Endothelial cell of umbilical vein (primary cell): ENCODE measurements at regions not wholly inside any gene's neighbourhood (a gene's known extent, or its start where the extent isn't known, plus 50 kb on each side); places are given as distances from the start of the nearest gene placed in this dataset.

Experiments used
- BruUV-seq: library from RNA; stranded (reverse); fragments of 400-500 nt; replicated peaks from 2 replicates; lab custom pipeline; 2021; lab: Mats Ljungman, UMichigan
- CTCF ChIA-PET: fragments of 300-600, 350-600 bp; sonication (Branson Sonifier 250); formaldehyde crosslinking; loops from one replicate; lab custom pipeline; 2021; ENCODE audit warnings: antibody characterized with exemption, inconsistent platforms; lab: Charles Lee
- POLR2A ChIA-PET: fragments of 300-600, 350-600 bp; sonication (Branson Sonifier 250); formaldehyde crosslinking; loops from one replicate; lab custom pipeline; 2021; ENCODE audit warnings: antibody characterized with exemption, inconsistent platforms; lab: Charles Lee
- DNase-seq: peaks from one replicate; pipeline ENCODE4 v3.0.0-alpha.2; 2011; ENCODE audit warnings: low read depth, low spot score
- FAIRE-seq: peaks from 2 replicates; lab custom pipeline; 2011; peaks lifted over from hg19 to GRCh38; lab: Jason Lieb, UNC
- H2AFZ ChIP-seq: 2 replicates; pipeline ENCODE4 v1.6.0; 2012; ENCODE audit warnings: low read depth, low read length, control low read depth, inconsistent platforms
- H3K27ac ChIP-seq: 2 replicates; pipeline ENCODE4 v1.5.1; 2011; ENCODE audit warnings: low read depth, mild to moderate bottlenecking, control low read depth, low read length, moderate library complexity; ENCODE audit not compliant: insufficient read depth
- H3K27me3 ChIP-seq, 2 experiments: 2 replicates each; pipeline versions ENCODE4 v1.6.0 to v1.6.1; 2011; ENCODE audit warnings: low read length in 2 of 2, mixed read lengths in 1 of 2; ENCODE audit not compliant: control insufficient read depth in 2 of 2, insufficient read depth in 2 of 2
- H3K36me3 ChIP-seq, 2 experiments: 2 replicates in 1 of 2; 3 replicates in 1 of 2; pipeline ENCODE4 v1.5.1; 2011; ENCODE audit warnings: low read length in 2 of 2, mild to moderate bottlenecking in 1 of 2, moderate library complexity in 1 of 2; ENCODE audit not compliant: control insufficient read depth in 2 of 2, insufficient read depth in 2 of 2; ENCODE audit errors: extremely low read depth in 1 of 2
- H3K4me1 ChIP-seq: 3 replicates; pipeline ENCODE4 v1.5.1; 2011; ENCODE audit warnings: mild to moderate bottlenecking, low read length; ENCODE audit not compliant: control insufficient read depth, insufficient read depth; ENCODE audit errors: extremely low read depth
- H3K4me2 ChIP-seq: 2 replicates; pipeline ENCODE4 v1.6.1; 2011; ENCODE audit warnings: low read length, control low read depth, mixed read lengths; ENCODE audit not compliant: insufficient read depth
- H3K4me3 ChIP-seq, 3 experiments: fragments of 200-600 bp in 1 of 3; sonication (generic), shearing (Covaris generic) in 1 of 3; replicated peaks in 1 of 3; 2 replicates each; pipeline ENCODE4 v1.5.1; 2011 to 2016; ENCODE audit warnings: control low read depth in 3 of 3, low read length in 3 of 3, mild to moderate bottlenecking in 2 of 3, inconsistent platforms in 1 of 3, low read depth in 1 of 3, moderate library complexity in 1 of 3; ENCODE audit not compliant: insufficient read depth in 1 of 3
- H3K79me2 ChIP-seq: 2 replicates; pipeline ENCODE4 v1.6.0; 2012; ENCODE audit warnings: low read length, inconsistent platforms; ENCODE audit not compliant: control insufficient read depth, insufficient read depth
- H3K9ac ChIP-seq: replicated peaks from 2 replicates; pipeline ENCODE3; 2011; ENCODE audit warnings: low read length, control low read depth; ENCODE audit not compliant: insufficient read depth; ENCODE audit errors: extremely low read depth
- H3K9me1 ChIP-seq: replicated peaks from 3 replicates; pipeline ENCODE4 v1.6.0; 2011; ENCODE audit warnings: mild to moderate bottlenecking, low read length; ENCODE audit not compliant: control insufficient read depth, insufficient read depth; ENCODE audit errors: extremely low read depth
- H3K9me3 ChIP-seq: replicated peaks from 2 replicates; pipeline ENCODE4 v1.5.1; 2012; ENCODE audit warnings: low read length, inconsistent platforms; ENCODE audit not compliant: control insufficient read depth, insufficient read depth
- H4K20me1 ChIP-seq: replicated peaks from 2 replicates; pipeline ENCODE3; 2011; ENCODE audit warnings: mild to moderate bottlenecking, low read length; ENCODE audit not compliant: control insufficient read depth, insufficient read depth; ENCODE audit errors: extremely low read depth
- EZH2 ChIP-seq: IDR thresholded peaks from 2 replicates; pipeline ENCODE4 v1.6.1; 2012; ENCODE audit warnings: borderline replicate concordance, low read depth, mild to moderate bottlenecking, moderate library complexity, low read length, inconsistent platforms; ENCODE audit not compliant: severe bottlenecking
- FOS ChIP-seq: IDR thresholded peaks from 2 replicates; pipeline ENCODE4 v1.6.1; 2011; ENCODE audit warnings: mild to moderate bottlenecking, low read length, moderate library complexity, borderline replicate concordance; ENCODE audit not compliant: insufficient read depth
- GATA2 ChIP-seq: IDR thresholded peaks from 2 replicates; pipeline ENCODE4 v1.7.0; 2011; ENCODE audit warnings: low read depth, mild to moderate bottlenecking, moderate library complexity, mixed read lengths, low read length; ENCODE audit not compliant: insufficient read length, insufficient read depth
- JUN ChIP-seq: IDR thresholded peaks from 2 replicates; pipeline ENCODE4 v1.6.1; 2011; ENCODE audit warnings: borderline replicate concordance, low read depth; ENCODE audit not compliant: insufficient read length, insufficient read depth
- dilution Hi-C: fragments of 300-500 bp; cut with MboI; formaldehyde crosslinking; loops from one replicate; pipeline ENCODE4 v1.15.0; 2019; ENCODE audit warnings: low sequenced_read_pairs; ENCODE audit not compliant: extremely low pct_ligation_motif_present
- intact Hi-C: fragments of 100-400 bp; cut with micrococcal nuclease; formaldehyde crosslinking; loops from one replicate; pipeline ENCODE4 v1.10.0; 2022
- TF ChIP-seq, protein P1 (sequence below), 2 donors: IDR thresholded peaks; 1 replicate in 1 of 2; 2 replicates in 1 of 2; pipeline ENCODE4 v1.5.1; 2011; ENCODE audit warnings: low read length in 2 of 2, mild to moderate bottlenecking in 2 of 2, moderate library complexity in 2 of 2, control low read depth in 1 of 2, inconsistent platforms in 1 of 2, low read depth in 1 of 2; ENCODE audit not compliant: insufficient read depth in 1 of 2; ENCODE audit errors: extremely low read depth in 1 of 2

GRCh38 chr14:53237488-53237887 is 84.4 kb upstream of the DDHD1 start:
- no peaks in the 10 kb centered on the region for H3K9me1 ChIP-seq
- peak; percentile 77 for FAIRE-seq
- no peaks in the 10 kb centered on the region for H3K79me2 ChIP-seq
- peaks cover 15% of the 10 kb centered on the region for H3K4me1 ChIP-seq
- BruUV-seq: no TSS peak
- intact Hi-C loops: loop anchor here (1.0 to 5.0 kb wide), 2 partner anchors 60 to 277 kb away; no protein-coding TSS in a partner anchor
- POLR2A ChIA-PET: no interaction called here
- dilution Hi-C loops: no loop called here
- H3K4me3 ChIP-seq: no peak overlapping the region
- H3K36me3 ChIP-seq: no peaks in the 10 kb centered on the region
- H3K4me2 ChIP-seq: peak overlapping the region; percentile 43
- H2AFZ ChIP-seq: peak overlapping the region; percentile 54
- CTCF ChIA-PET: no interaction called here
- H3K27ac ChIP-seq: peak overlapping the region; percentile 63
- no peaks in the 10 kb centered on the region for H4K20me1 ChIP-seq
- H3K9ac ChIP-seq: peak overlapping the region; percentile 8
- peak; percentile 78 for DNase-seq
- TF ChIP-seq GATA2 (no peak), FOS (peak; percentile 32), JUN (peak; percentile 37)
- H3K9me3 ChIP-seq: no peaks in the 10 kb centered on the region
- H3K27me3 ChIP-seq: no peaks in the 10 kb centered on the region

- FAIRE-seq (no peak), DNase-seq (no peak)
- Histone ChIP-seq H2AFZ (no peak overlapping the region), H3K27ac (peak overlapping the region; percentile 63), H3K4me1 (peaks cover 15% of the 10 kb centered on the region), H3K4me2 (no peak overlapping the region), H3K79me2 (no peaks in the 10 kb centered on the region), H3K9ac (no peak overlapping the region), H3K27me3 (no peaks in the 10 kb centered on the region), H3K36me3 (no peaks in the 10 kb centered on the region), H3K9me1 (no peaks in the 10 kb centered on the region), H3K9me3 (no peaks in the 10 kb centered on the region), H3K4me3 (no peak overlapping the region), H4K20me1 (no peaks in the 10 kb centered on the region)
- no TSS peak for BruUV-seq
- dilution Hi-C loops (no loop called here), intact Hi-C loops (loop anchor here (1.0 to 5.0 kb wide), 2 partner anchors 61 to 276 kb away; no protein-coding TSS in a partner anchor)
- CTCF ChIA-PET: interaction anchor here (0.7 to 1.3 kb wide), 3 partner anchors 11 to 59 kb away, joined by 3 to 4 read pairs (median 4); no protein-coding TSS in a partner anchor
- TF ChIP-seq, protein P1, sequence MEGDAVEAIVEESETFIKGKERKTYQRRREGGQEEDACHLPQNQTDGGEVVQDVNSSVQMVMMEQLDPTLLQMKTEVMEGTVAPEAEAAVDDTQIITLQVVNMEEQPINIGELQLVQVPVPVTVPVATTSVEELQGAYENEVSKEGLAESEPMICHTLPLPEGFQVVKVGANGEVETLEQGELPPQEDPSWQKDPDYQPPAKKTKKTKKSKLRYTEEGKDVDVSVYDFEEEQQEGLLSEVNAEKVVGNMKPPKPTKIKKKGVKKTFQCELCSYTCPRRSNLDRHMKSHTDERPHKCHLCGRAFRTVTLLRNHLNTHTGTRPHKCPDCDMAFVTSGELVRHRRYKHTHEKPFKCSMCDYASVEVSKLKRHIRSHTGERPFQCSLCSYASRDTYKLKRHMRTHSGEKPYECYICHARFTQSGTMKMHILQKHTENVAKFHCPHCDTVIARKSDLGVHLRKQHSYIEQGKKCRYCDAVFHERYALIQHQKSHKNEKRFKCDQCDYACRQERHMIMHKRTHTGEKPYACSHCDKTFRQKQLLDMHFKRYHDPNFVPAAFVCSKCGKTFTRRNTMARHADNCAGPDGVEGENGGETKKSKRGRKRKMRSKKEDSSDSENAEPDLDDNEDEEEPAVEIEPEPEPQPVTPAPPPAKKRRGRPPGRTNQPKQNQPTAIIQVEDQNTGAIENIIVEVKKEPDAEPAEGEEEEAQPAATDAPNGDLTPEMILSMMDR (IDR thresholded peaks at IDR 0.05; ENCODE audit: extremely low read depth in 1 of 2, insufficient read depth in 1 of 2, low read depth in 1 of 2, low read length in 2 of 2): no peak
- TF ChIP-seq EZH2: no peak
- POLR2A ChIA-PET: interaction anchor here (0.6 kb wide), 1 partner anchor 958 kb away, joined by 8 read pairs; no protein-coding TSS in a partner anchor
Observed at GRCh38 chr14:53236708-53237107, 83.6 kb upstream of the DDHD1 start.
